ENCODE measurements at regions not wholly inside any gene's neighbourhood (a gene's known extent, or its start where the extent isn't known, plus 50 kb on each side); places are given as distances from the start of the nearest gene placed in this dataset.

DNA sequence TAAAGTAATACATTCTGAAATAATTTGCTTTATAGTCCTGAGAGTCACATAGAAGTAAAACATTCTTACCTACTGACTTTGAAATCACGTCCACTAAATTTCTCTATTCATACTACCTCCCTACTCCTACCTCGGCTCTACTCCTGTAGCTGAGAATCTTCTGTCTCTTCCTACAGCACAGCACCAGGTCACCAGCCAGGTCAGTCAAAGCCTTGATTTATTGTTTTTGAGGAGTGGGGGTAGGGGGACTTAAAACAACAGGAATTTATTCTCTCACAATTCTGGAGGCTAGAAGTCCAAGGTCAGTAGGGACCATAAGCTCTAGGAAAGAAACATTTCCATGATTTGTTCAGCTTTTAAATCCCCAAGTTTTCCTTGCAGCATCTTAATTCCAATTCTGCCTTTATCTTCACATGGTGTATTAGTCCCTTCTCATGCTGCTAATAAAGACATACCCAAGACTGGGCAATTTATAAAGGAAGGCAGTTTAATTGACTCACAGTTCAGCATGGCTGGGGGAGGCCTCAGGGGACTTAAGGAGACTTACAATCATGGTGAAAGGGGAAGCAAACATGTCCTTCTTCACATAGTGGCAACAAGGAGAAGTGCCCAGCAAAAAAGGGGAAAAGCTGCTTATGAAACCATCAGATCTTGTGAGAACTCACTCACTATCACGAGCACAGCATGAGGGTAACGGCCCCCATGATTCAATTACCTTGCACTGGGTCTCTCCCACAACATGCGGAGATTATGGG lies 49.6 kb upstream of the CCNG1 start:
- no peak overlapping the region for H3K4me3 ChIP-seq (ENCODE audit: low read length)
- TF ChIP-seq, protein P1, sequence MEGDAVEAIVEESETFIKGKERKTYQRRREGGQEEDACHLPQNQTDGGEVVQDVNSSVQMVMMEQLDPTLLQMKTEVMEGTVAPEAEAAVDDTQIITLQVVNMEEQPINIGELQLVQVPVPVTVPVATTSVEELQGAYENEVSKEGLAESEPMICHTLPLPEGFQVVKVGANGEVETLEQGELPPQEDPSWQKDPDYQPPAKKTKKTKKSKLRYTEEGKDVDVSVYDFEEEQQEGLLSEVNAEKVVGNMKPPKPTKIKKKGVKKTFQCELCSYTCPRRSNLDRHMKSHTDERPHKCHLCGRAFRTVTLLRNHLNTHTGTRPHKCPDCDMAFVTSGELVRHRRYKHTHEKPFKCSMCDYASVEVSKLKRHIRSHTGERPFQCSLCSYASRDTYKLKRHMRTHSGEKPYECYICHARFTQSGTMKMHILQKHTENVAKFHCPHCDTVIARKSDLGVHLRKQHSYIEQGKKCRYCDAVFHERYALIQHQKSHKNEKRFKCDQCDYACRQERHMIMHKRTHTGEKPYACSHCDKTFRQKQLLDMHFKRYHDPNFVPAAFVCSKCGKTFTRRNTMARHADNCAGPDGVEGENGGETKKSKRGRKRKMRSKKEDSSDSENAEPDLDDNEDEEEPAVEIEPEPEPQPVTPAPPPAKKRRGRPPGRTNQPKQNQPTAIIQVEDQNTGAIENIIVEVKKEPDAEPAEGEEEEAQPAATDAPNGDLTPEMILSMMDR (conservative IDR thresholded peaks at IDR 0.05; ENCODE audit: low read length) = no peak
- no peak for DNase-seq (ENCODE audit: low read depth)

Data from AG10803 (cell line).